GM12878 (cell line): ENCODE measurements at regions not wholly inside any gene's neighbourhood (a gene's known extent, or its start where the extent isn't known, plus 50 kb on each side); places are given as distances from the start of the nearest gene placed in this dataset.

Experiments used
- ATAC-seq: fragments of 200-7000 bp; cut with Tn5 transposase; 3 replicates; pipeline ENCODE4 v1.9.1; 2020; ENCODE audit warnings: mild to moderate bottlenecking, moderate library complexity
- BruUV-seq: library from RNA; stranded (reverse); fragments of 400-500 nt; replicated peaks from 2 replicates; lab custom pipeline; 2021; lab: Mats Ljungman, UMichigan
- CTCF ChIA-PET: fragments of 300-600 bp; sonication (Branson Sonifier 250); formaldehyde crosslinking; extraction: SDS; loops from one replicate; lab custom pipeline; 2021; ENCODE audit warnings: inconsistent platforms; lab: Yijun Ruan, JAX
- POLR2A ChIA-PET: fragments of 350-600 bp; formaldehyde crosslinking; extraction: SDS; loops from one replicate; lab custom pipeline; 2021; ENCODE audit warnings: inconsistent platforms; lab: Charles Lee
- RAD21 ChIA-PET: fragments of 300-600 bp; sonication (Branson Sonifier 250); formaldehyde crosslinking; loops from one replicate; lab custom pipeline; 2023; ENCODE audit warnings: antibody characterized with exemption; ENCODE audit not compliant: unreplicated experiment; lab: Charles Lee
- SMC1A ChIA-PET: fragments of 300-600 bp; sonication (Branson Sonifier 250); formaldehyde crosslinking; loops from one replicate; lab custom pipeline; 2023; ENCODE audit not compliant: unreplicated experiment, uncharacterized antibody; lab: Charles Lee
- DNase-seq: peaks from one replicate; pipeline ENCODE4 v3.0.0-alpha.2; 2011; ENCODE audit warnings: low read depth, low spot score
- FAIRE-seq: peaks from 3 replicates; lab custom pipeline; 2011; peaks lifted over from hg19 to GRCh38; lab: Jason Lieb, UNC
- H2AFZ ChIP-seq: 2 replicates; pipeline ENCODE4 v1.6.0; 2011; ENCODE audit warnings: low read depth, low read length, control low read depth; ENCODE audit not compliant: control insufficient read depth
- H3K27ac ChIP-seq: 2 replicates; pipeline ENCODE4 v1.5.1; 2011; ENCODE audit warnings: control low read depth; ENCODE audit not compliant: control insufficient read depth, insufficient read depth
- H3K27me3 ChIP-seq, 2 experiments: replicated peaks in 1 of 2; 2 replicates each; pipeline versions ENCODE4 v1.6.0 to v1.6.1; 2011; ENCODE audit warnings: low read length in 1 of 2; ENCODE audit not compliant: control insufficient read depth in 2 of 2, insufficient read depth in 2 of 2
- H3K36me3 ChIP-seq, 2 experiments: 2 replicates each; pipeline ENCODE4 v1.5.1; 2011; ENCODE audit warnings: low read length in 1 of 2; ENCODE audit not compliant: control insufficient read depth in 2 of 2, insufficient read depth in 2 of 2
- H3K4me1 ChIP-seq: 2 replicates; pipeline ENCODE4 v1.6.1; 2011; ENCODE audit warnings: mild to moderate bottlenecking, low read length, moderate library complexity, mixed read lengths; ENCODE audit not compliant: control insufficient read depth, insufficient read depth
- H3K4me2 ChIP-seq: 2 replicates; pipeline ENCODE4 v1.6.0; 2011; ENCODE audit warnings: control low read depth; ENCODE audit not compliant: control insufficient read depth, insufficient read depth
- H3K4me3 ChIP-seq: fragments of 200-600 bp; sonication (generic); 2 replicates; pipeline ENCODE4 v1.5.1; 2016
- H3K79me2 ChIP-seq: 2 replicates; pipeline ENCODE4 v1.6.0; 2011; ENCODE audit warnings: low read length; ENCODE audit not compliant: control insufficient read depth, insufficient read depth
- H3K9ac ChIP-seq: 2 replicates; pipeline ENCODE4 v1.8.0; 2011; ENCODE audit warnings: low read length, control low read depth, mixed read lengths; ENCODE audit not compliant: control insufficient read depth, insufficient read depth
- H3K9me3 ChIP-seq: replicated peaks from 3 replicates; pipeline ENCODE4 v1.5.1; 2011; ENCODE audit warnings: mild to moderate bottlenecking, low read length; ENCODE audit not compliant: control insufficient read depth, insufficient read depth
- H4K20me1 ChIP-seq: 2 replicates; pipeline ENCODE4 v1.6.0; 2011; ENCODE audit not compliant: control insufficient read depth, insufficient read depth
- ATF7 ChIP-seq: fragments of 450-650 bp; IDR thresholded peaks from 2 replicates; pipeline ENCODE4 v1.6.1; 2016; ENCODE audit warnings: low read depth, mild to moderate bottlenecking
- BMI1 ChIP-seq: fragments of 450-650 bp; IDR thresholded peaks from 2 replicates; pipeline ENCODE4 v1.6.1; 2016; ENCODE audit warnings: mild to moderate bottlenecking, moderate library complexity, borderline replicate concordance
- BRCA1 ChIP-seq: IDR thresholded peaks from 2 replicates; pipeline ENCODE4 v1.6.1; 2011; ENCODE audit warnings: low read depth, low read length, improper control_type of control experiment
- GATAD2B ChIP-seq: fragments of 450-650 bp; conservative IDR thresholded peaks from 2 replicates; pipeline ENCODE4 v1.6.1; 2017; ENCODE audit warnings: low read depth, mild to moderate bottlenecking, moderate library complexity
- KAT2A ChIP-seq: conservative IDR thresholded peaks from 2 replicates; pipeline ENCODE4 v1.6.1; 2011; ENCODE audit warnings: low read depth, low read length; ENCODE audit not compliant: control insufficient read depth
- SPI1 ChIP-seq: IDR thresholded peaks from 2 replicates; pipeline ENCODE4 v1.6.1; 2011; ENCODE audit warnings: low read depth, mild to moderate bottlenecking, low read length, moderate library complexity, borderline replicate concordance; ENCODE audit not compliant: insufficient read depth
- TBL1XR1 ChIP-seq: IDR thresholded peaks from 2 replicates; pipeline ENCODE4 v1.6.1; 2012; ENCODE audit warnings: low read depth, low read length, improper control_type of control experiment
- WGBS: methylation state at CpG from one replicate; pipeline ENCODE4 v1.1.6; 2016; ENCODE audit warnings: low lambda C conversion rate; ENCODE audit not compliant: insufficient replicate concordance, insufficient coverage; ENCODE audit errors: missing lambda C conversion rate; 5-methylcytosine and 5-hydroxymethylcytosine counted together
- in situ Hi-C: fragments of 300-500 bp; cut with MboI; formaldehyde crosslinking; loops from 9 replicates; pipeline ENCODE4 v1.14.3; 2018; ENCODE audit warnings: mixed read lengths
- intact Hi-C: fragments of 100-400 bp; cut with micrococcal nuclease; formaldehyde crosslinking; loops from one replicate; pipeline ENCODE4 v1.14.2; 2022; ENCODE audit not compliant: unreplicated experiment
- TF ChIP-seq, protein P1 (sequence below): fragments of 450-650 bp; formaldehyde crosslinking; IDR thresholded peaks from 2 replicates; pipeline ENCODE4 v1.5.0; 2022; ENCODE audit warnings: mild to moderate bottlenecking, missing genetic modification characterization
- TF ChIP-seq, protein P2 (sequence below): fragments of 450-650 bp; IDR thresholded peaks from 2 replicates; pipeline ENCODE4 v1.6.1; 2017; ENCODE audit warnings: mild to moderate bottlenecking

DNA sequence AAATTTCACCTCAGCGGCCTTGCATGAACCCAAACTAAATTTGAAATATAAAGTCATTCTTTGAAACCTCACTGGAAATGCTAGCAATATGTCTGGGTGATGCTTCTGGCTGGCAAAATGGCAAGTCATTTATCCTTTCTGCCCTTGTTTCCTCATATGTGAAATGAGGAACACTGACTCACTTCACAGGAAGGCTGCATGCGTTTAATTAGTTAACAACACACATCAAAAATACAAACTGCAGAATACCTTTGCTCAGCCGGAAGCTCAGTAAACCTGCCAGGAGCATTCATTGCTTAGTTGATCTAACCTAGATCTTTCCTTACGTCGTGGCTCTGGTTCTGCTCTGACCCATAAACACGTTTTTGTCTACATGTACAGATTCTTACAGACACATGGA, 214.2 kb upstream of the ACVR2A start:
- Histone ChIP-seq H3K4me1 (peaks cover 49% of the 10 kb centered on the region), H3K27ac (peak overlapping the region; percentile 22), H3K36me3 (no peaks in the 10 kb centered on the region), H3K27me3 (no peaks in the 10 kb centered on the region), H3K9ac (no peak overlapping the region), H3K4me2 (no peak overlapping the region; the same call in 1 of the 2 replicates), H3K9me3 (no peaks in the 10 kb centered on the region; the same call in 2 of the 3 replicates), H2AFZ (peak overlapping the region; percentile 52), H3K4me3 (no peak overlapping the region), H3K79me2 (no peaks in the 10 kb centered on the region), H4K20me1 (no peaks in the 10 kb centered on the region)
- 32% methylated on average over 6 of the region's 6 CpGs for WGBS
- TF ChIP-seq SPI1 = peak; percentile 30; the same call in 1 of the 2 replicates
- no peak for TF ChIP-seq BRCA1
- ATAC-seq (peak; percentile 19), DNase-seq (no peak), FAIRE-seq (no peak)
- ChIA-PET POLR2A (interaction anchor here (2.4 kb wide), 1 partner anchor 9 kb away, joined by 12 read pairs; no protein-coding TSS in a partner anchor), CTCF (no interaction called here), SMC1A (interaction anchor here (1.1 to 7.8 kb wide), 4 partner anchors 9 to 813 kb away, joined by 3 to 84 read pairs (median 3); no protein-coding TSS in a partner anchor), RAD21 (no interaction called here)
- intact Hi-C loops (loop anchor here (10.0 kb wide), 2 partner anchors 394 to 446 kb away; partner anchors contain the start of genes MBD5 and ORC4), in situ Hi-C loops (loop anchor here (25.0 kb wide), 1 partner anchor 1957 kb away; the partner anchor contains the start of gene MMADHC)
- BruUV-seq = no TSS peak

DNA sequence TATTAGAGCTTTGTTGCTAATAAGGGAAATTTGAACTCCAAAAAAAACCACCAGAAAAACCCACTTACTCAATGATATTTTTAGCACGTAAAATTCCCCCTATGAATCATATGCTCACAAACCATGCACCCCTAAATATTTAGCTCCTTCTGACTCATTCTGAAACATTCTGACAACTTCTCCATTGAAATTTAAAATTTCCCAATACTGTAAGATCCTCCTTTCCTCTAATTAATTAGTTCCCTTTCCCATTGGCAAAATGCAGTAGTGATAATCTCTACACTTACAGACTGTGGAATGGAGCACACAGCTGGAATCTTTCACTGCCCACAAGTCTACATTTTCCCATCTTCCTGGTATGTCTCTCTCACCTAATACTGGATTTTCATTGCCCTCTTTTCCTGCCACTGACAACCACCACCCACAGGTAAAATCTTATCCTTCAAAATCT, 215.8 kb upstream of the ACVR2A start:
- RAD21 ChIA-PET = interaction anchor here (0.9 to 3.2 kb wide), 4 partner anchors 8 to 60 kb away, joined by 3 to 23 read pairs (median 8); no protein-coding TSS in a partner anchor
- Histone ChIP-seq H3K4me3 (no peak overlapping the region), H3K9ac (no peak overlapping the region), H3K79me2 (no peaks in the 10 kb centered on the region), H4K20me1 (no peaks in the 10 kb centered on the region), H3K4me2 (peak overlapping the region; percentile 21; the same call in 1 of the 2 replicates), H3K27ac (peak overlapping the region; percentile 76), H3K4me1 (peaks cover 36% of the 10 kb centered on the region), H3K9me3 (peaks cover 2% of the 10 kb centered on the region; the same call in 2 of the 3 replicates), H3K27me3 (no peaks in the 10 kb centered on the region), H3K36me3 (no peaks in the 10 kb centered on the region), H2AFZ (no peak overlapping the region)
- CTCF ChIA-PET = interaction anchor here (1.0 to 1.6 kb wide), 4 partner anchors 11 to 547 kb away, joined by 3 to 5 read pairs (median 4); no protein-coding TSS in a partner anchor
- DNase-seq (no peak), FAIRE-seq (no peak), ATAC-seq (peak; percentile 68)
- WGBS = 3% methylated on average over 1 of the region's 1 CpG
- SMC1A ChIA-PET = interaction anchor here (1.1 to 7.8 kb wide), 8 partner anchors 10 to 161 kb away, joined by 3 to 84 read pairs (median 4); no protein-coding TSS in a partner anchor
- POLR2A ChIA-PET = interaction anchor here (1.1 to 2.4 kb wide), 3 partner anchors 8 to 25 kb away, joined by 3 to 12 read pairs (median 4); no protein-coding TSS in a partner anchor
- intact Hi-C loops = no loop called here
- no TSS peak for BruUV-seq
- in situ Hi-C loops = loop anchor here (25.0 kb wide), 1 partner anchor 1958 kb away; the partner anchor contains the start of gene MMADHC
- TF ChIP-seq KAT2A = no peak
- TF ChIP-seq, protein P1, sequence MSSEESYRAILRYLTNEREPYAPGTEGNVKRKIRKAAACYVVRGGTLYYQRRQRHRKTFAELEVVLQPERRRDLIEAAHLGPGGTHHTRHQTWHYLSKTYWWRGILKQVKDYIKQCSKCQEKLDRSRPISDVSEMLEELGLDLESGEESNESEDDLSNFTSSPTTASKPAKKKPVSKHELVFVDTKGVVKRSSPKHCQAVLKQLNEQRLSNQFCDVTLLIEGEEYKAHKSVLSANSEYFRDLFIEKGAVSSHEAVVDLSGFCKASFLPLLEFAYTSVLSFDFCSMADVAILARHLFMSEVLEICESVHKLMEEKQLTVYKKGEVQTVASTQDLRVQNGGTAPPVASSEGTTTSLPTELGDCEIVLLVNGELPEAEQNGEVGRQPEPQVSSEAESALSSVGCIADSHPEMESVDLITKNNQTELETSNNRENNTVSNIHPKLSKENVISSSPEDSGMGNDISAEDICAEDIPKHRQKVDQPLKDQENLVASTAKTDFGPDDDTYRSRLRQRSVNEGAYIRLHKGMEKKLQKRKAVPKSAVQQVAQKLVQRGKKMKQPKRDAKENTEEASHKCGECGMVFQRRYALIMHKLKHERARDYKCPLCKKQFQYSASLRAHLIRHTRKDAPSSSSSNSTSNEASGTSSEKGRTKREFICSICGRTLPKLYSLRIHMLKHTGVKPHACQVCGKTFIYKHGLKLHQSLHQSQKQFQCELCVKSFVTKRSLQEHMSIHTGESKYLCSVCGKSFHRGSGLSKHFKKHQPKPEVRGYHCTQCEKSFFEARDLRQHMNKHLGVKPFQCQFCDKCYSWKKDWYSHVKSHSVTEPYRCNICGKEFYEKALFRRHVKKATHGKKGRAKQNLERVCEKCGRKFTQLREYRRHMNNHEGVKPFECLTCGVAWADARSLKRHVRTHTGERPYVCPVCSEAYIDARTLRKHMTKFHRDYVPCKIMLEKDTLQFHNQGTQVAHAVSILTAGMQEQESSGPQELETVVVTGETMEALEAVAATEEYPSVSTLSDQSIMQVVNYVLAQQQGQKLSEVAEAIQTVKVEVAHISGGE (CRISPR knock-in tag) = no peak
- peak; percentile 87 for TF ChIP-seq BMI1
- peak; percentile 95 for TF ChIP-seq GATAD2B
- TF ChIP-seq BRCA1 = no peak
- TF ChIP-seq, protein P2, sequence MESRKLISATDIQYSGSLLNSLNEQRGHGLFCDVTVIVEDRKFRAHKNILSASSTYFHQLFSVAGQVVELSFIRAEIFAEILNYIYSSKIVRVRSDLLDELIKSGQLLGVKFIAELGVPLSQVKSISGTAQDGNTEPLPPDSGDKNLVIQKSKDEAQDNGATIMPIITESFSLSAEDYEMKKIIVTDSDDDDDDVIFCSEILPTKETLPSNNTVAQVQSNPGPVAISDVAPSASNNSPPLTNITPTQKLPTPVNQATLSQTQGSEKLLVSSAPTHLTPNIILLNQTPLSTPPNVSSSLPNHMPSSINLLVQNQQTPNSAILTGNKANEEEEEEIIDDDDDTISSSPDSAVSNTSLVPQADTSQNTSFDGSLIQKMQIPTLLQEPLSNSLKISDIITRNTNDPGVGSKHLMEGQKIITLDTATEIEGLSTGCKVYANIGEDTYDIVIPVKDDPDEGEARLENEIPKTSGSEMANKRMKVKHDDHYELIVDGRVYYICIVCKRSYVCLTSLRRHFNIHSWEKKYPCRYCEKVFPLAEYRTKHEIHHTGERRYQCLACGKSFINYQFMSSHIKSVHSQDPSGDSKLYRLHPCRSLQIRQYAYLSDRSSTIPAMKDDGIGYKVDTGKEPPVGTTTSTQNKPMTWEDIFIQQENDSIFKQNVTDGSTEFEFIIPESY = no peak
- TF ChIP-seq ATF7 = peak; percentile 89
- peak; percentile 90 for TF ChIP-seq TBL1XR1
